Renal cortex interstitium (tissue), 11 donors: ENCODE measurements at regions not wholly inside any gene's neighbourhood (a gene's known extent, or its start where the extent isn't known, plus 50 kb on each side); places are given as distances from the start of the nearest gene placed in this dataset.

Experiments used
- DNase-seq, 11 donors: peaks; one replicate each; pipeline ENCODE4 v3.0.0-alpha.2; 2013; ENCODE audit warnings: low read depth in 9 of 11, low spot score in 4 of 11; ENCODE audit errors: extremely low read depth in 1 of 11

DNA sequence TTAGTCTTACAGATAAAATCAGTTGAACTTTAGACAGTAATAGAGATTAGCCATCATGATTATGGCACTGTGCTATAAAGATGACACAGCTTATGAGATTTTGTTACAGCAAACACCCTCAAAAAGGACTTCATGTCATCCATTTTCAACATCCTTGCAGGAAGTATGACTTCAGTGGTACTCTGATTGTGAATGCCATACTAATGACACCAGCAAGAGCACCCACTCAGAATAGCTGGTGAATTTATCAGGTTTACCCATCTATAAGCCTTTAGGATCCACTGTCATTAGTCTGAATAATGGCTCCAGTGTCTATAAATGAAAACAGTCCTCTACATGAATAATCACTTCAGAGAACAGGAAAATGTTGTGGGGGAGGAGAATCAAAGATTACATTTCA is 615.2 kb downstream of the RPS29 start:
- peak in 2 of 11 donors; percentile 3 to 5 for DNase-seq

DNA sequence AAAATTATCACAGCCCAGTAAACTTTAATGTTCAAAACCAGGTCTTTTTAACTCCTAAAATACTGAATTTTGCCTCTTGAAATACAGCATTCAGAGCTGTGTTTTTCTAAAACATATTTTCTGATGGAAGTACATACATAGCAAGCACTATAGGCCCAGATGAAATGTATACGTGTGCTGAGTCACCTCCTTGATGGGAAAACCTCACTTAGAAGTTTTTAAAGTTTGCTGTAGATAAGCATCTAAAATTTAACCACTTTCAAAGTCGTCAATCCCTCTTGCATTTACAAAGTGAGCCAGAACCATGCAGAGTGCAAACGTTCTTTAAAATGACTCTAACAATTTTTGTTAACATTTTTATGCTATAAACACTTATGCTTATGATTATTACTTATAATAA is 618.8 kb downstream of the RPS29 start:
- DNase-seq, result no peak

DNA sequence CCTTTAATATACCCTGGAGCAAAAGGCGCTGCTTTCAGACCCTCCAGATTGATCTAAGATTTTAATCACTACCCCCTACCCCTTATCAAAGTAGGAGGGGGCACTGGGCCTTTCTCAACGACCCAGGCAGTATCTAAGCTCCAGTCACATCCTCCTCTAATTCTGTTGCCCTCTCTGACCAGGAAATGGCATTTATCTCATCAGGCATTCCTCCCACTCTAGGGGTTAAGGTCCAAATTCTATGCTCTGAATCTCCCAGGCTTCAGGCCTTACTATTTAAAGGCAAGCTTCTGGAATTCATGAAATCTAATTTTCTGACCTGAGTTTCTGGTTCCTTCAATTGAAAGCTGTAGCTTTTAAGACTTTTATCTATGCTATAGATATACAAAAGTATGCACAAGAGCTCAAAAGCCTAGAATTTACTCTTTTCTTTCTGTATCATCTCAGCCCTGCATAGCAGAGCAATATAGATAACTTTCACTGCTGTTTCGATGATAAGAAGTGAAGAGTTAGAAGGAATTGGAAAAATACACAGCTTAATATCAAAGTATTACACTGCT is 622.9 kb downstream of the RPS29 start:
- DNase-seq, result peak in 1 of 11 donors; percentile 2

DNA sequence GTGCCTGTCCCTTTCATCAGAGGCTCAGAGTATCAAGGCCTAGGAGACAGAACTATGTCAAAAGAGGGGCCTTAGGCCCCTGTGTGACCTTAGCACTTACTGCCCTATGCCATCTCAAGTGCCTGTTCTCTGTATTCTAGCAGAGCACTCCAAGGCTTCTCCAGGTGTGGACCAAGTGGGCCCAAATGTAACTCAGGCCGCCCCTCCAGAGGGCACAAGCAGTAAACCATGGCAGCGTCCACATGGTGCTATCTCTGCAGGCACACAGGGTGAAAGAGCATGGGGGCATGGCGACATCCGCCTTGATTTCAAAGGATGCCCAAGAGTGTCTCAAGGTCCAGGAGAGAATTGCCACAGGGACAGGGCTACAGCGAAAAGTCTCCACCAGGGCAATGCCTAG is 628.7 kb downstream of the RPS29 start:
- no peak for DNase-seq

DNA sequence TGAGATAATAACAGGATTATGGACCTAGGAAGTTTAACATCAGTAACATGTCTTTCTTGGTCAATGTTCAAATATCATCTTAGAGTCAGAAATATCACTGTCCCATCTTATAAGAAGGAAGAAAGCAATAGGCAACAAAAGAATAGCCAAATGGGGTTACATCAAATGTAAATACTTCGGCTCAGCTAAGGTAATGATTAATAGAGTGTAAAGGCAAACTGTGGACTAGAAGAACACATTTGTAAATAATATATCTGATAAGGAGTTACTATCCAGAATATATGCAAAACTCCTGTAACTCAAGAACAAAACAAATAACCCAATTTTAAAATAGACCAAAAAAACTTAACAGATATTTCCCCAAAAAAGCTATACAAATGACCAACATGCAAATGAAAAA is 630.3 kb downstream of the RPS29 start:
- DNase-seq, result no peak

DNA sequence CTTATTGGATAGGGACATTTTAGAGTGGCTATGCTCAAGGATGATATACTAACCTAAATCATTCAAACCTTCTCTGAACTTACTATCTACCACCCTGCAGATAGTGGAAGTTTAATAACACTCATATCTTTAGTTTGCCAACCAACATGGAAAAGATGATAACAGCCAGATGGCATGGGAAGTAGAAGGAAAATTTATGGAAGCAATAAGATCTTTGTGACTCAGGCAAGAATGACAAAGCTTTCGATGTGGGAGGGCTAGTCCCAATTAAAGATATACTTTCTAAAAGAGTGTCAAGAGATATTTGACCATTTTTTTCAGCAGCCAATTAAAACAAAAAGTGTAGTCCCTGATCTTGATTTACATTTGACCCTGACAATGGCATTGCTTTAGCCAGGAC is 631.7 kb downstream of the RPS29 start:
- no peak for DNase-seq

DNA sequence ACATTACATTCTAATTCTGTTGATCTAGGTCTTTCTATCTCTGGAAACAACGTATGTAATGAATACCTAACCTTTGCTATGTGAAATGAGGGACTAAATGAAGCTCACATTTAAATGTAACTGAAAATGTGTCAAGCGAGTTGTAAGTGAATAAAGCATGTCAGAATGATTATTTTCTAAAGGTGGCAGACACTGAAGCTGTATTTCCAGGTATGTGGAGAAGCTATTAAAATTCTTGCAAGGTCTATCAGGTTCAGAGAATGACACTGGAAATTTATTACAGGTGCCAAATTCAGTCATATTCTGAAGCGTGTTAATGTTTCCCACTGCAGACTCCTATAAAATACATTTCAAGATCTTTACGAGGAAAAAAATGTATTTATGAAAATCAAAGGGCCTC is 641.4 kb downstream of the RPS29 start:
- DNase-seq, result no peak

DNA sequence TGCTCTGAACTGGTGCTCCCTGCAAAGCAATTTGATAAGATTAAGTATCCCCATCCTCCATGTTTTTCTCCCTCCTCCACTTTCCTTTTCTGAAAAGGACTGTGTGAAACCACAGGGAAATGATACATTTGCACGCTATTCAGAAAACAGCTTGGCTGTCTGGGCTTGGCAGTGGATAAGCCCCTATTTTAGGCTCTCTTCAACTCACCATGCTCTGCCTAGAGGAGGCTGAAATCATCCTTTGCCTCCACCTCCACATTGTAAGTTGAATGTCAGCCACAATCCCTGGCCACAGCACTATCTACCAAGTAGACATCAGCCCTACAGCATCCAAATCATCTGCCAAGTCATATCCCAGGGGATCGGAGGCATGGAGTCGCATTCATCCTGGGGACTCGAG is 642.3 kb downstream of the RPS29 start:
- no peak for DNase-seq

DNA sequence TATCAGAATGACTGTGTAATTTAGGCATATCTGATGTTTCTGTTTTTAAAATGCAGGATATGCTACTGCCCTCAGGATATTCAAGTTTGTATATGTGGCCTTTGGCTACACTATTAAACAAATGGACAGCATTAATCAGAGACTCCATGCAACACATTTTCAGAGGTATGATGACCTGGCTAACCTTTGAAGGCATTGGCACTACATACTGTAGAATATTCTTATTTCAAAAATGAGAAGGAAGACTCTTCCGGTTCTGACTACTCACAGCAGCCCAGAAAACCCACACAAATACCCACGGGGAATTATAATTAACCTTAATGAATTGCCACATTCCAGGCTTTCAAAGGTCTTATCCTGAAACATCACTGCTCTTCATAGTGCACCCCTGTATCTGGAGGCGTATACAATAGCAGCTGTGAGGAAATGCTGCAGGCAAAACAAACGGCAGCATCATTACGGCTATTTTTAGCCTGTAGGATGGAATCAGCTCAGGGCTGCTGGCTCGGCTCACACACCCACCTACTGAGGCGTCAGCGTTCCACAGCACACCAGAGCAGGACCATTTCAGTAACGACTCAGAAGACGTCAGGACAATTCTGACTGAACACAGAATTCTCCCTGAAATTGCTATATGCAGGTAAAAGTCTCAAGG is 648.5 kb downstream of the RPS29 start:
- DNase-seq, result no peak

DNA sequence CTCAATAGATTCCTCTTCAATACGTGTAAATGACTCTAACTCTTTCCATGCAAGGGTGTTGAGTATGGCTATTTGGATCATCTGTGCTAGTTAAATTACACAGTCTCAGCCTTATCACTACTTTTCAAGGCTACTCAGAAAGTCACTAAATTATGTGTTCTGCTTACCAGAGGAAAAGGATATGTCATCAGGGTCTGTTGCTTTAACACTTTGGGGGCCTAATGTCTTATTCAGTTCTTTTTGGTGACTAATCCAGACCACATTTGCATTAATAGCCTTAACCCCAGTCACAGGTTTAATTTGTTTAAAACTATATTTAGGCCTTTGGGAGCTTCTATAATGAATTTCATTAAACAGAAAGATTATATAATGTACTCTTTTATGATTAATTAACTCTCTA is 649.3 kb downstream of the RPS29 start:
- DNase-seq, result no peak

DNA sequence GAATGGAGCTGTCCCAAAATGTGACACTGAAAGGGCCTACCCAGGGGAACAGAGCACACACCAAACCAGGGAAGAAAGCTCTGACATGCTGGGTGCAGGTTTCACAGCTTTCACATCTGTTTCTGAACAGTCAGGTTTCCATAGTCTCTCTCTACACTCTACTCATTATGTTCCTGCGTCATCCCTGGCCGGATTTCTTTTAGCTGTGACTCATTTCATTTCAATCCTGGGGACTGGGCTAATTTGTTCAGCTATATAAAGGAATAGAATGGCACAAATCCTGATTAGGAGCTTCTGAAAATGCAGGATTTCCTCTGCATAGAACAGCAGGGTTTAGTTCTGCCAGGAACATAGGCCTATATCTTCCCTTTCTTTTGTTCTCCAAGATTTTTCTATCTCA is 649.8 kb downstream of the RPS29 start:
- DNase-seq, result no peak

DNA sequence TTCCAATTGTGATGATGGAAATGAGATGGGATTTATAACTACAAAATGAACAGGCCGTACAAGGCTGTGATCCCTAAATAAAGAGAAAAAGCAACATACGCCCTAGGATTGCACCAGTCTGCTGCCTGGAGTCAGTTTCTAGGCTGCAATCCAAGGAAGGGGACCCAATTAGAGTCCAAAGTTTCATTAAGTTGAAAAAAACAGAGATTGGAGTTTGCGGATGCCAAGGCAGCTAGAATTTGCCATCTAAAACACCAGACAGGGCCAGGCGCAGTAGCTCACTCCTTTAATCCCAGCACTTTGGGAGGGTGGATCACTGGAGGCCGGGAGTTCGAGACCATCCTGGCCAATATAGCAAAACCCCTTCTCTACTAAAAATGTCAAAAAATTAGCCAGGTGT is 661.0 kb downstream of the RPS29 start:
- no peak for DNase-seq

DNA sequence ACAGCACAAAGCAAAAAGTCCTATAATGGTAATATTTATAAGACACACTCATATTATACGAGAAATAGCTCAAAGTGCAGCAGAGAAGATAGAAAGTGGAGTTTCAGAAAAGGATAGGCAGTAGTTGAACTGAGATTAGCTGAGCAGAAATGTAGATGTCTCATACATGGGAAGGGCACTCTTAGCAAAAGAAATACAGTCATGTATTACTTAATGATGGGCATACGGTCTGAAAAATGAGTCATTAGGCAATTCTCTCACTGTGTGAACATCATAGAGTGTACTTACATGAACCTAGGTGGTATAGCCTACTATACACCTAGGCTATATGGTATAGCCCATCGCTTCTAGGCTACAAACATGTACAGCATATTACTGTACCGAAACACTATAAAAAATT is 671.3 kb downstream of the RPS29 start:
- DNase-seq, result no peak

DNA sequence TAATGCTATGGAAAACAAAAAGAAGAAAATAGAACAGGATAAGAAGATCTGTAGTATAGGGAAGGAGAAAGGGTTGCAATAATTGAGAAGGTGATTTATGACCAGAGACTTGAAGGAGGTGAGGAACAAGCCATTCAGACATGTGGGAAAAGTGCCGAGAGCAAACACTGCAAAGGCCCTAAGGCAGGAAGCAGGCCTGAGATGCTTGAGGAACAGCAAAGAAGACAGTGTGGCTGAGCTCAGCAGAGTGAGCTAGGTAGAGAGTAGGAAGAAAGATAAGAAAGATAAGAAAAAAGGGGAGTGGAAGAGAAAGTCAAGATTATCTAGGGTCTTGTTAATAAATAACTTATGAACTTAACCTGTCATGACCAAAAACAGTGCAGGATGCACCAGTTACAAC is 671.8 kb downstream of the RPS29 start:
- no peak for DNase-seq

DNA sequence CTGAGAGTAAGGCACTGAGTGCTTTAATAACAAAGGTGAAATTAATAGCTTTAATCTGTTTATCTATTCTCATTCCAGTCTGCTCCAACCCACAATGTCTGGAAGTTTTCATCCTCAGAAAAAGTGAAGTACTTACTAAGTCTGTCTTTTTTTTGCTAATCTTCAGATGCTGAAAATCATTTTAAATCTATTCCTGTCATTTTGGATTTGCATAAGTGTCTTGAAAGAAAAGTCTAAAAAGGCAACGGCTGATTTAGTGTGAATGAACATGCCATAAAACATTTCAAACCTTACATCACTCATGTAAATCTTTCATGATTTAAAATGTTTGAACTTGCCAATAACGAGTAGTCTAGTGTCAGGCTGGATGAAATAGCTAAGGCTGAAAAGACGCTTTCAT is 685.6 kb downstream of the RPS29 start:
- no peak for DNase-seq

DNA sequence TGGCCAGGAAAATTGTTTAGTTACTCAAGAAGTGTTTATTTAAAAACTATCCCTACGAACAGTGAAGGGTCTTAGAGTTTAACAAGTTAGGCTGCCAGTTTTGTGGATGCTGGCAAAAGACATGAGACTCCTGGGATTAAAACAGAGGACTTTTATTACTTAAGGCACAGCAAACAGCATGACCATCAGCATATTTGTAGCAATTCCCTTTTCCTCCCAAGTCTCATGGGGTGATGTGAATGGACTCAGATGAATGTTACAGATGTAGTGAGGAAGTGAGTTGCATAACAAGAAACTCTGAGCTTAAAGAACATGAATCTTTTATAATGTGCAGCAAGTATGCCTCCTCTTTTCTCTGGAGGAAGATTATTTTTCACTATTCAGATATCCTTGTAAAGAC is 695.8 kb downstream of the RPS29 start:
- DNase-seq, result peak in 1 of 11 donors; percentile 11

DNA sequence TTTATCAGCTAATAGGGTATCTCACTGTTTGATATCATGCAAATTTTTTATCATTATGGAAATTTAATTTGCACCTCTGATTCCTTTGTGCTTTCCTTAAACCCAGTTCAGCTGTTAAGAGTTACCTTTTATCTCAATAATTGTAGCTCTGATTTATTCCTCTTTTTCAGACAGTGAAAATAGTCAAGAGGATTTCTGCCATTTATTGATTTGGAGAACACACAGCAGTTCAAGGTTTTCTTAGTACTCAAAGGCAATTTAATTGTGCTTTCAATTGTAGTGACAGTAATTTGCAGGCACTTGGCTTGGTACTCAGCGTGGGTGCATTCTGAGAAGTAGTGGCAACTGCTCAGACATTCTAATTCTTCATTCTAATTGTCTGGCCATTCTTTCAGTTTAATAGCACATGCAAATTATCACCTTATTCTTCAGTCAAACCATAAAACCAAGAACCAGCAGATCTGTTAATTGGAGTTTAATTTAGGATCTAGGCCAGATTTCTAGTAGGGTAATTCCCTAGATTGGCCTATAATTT is 709.3 kb downstream of the RPS29 start:
- no peak for DNase-seq

DNA sequence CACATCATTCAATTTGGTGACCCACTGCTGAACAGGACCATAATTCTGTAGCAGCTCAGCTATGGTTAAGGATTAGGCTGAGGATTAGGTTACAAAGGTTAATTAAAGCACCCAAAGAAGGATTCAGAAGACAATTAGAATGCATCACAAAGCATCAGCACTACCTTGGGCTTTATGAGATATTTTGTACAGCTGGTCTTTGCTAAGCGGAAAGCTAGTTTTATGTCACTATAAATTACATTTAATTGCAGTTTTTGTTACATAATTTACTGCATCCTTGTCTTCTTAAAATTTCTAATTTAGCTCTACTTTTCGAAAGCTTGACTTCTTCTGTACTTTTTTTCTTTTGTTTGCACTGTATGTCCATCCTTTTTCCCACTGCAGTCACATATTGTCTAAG is 711.5 kb downstream of the RPS29 start:
- peak in 8 of 11 donors; percentile 6 to 29 (median 15) for DNase-seq

DNA sequence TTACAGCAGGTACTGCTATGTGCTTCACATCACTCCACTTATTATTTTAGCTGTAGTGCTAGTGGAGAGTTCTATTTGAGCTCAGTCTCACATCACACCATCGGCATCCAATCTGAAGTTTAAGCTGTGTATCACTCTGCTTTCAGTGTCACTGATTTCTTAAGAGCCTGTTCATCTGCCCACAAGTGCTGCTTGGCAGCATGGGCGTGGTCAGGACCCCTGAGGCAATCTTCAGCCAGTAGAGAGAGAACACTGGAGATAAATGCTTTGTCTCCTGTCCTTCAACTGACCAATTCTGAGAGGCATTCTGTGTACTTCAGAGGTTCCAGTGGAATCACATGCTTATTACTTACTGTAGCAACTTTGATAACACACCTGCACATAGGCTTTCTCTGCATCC is 728.8 kb downstream of the RPS29 start:
- DNase-seq, result no peak

DNA sequence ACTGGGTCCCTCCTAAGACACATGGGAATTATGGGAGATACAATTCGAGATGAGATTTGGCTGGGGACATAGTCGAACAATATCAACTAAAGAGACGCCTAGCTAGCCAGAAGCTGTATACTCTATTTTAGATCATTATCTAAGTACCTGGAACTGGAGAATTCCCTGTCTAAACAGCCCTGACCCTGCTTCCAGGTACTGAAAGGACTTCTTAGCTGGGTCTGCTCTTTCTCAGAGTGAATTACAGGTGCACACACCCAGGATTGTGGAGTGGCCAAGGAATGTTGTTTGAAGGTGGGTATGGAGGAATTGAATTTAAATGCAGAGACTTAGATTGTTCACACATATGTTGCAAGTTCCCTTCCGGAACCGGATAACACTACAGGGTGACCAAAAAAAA is 733.0 kb downstream of the RPS29 start:
- DNase-seq, result no peak

DNA sequence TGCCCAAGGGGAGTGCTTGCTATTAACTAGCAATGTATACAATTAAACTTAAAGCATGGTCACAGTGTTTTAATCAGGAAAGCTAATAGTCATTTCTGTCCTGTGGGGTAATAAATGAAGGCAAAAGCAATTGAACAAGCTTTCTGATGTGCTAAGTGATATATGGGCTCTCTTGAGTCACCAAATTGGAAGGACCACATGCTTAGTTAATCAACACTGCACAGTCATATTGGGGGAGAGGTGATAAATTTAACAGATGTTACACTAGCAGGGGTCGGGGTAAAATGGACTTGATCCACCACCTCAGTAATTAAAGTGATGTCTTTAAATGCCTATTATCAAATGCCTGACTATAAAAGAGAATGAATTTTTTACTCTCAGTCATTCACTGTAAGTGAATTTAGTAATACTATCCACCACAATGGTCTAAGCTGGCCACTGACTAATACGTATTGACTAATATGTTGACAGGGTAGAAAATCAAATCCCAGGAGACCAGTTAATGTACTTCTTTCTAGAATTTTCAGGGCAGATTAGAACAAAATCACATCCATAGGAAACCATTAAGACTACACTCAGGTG is 736.3 kb downstream of the RPS29 start:
- peak in 1 of 11 donors; percentile 4 for DNase-seq
